SW480 (cell line): ENCODE measurements at regions not wholly inside any gene's neighbourhood (a gene's known extent, or its start where the extent isn't known, plus 50 kb on each side); places are given as distances from the start of the nearest gene placed in this dataset.
"Not testable (repeated sequence)": the region's sequence is repeated elsewhere in the genome, so short reads cannot be mapped to it uniquely, and the experiment has no call there.

Source experiments
- DNase-seq: peaks from one replicate; pipeline ENCODE4 v3.0.0-alpha.2; 2016; ENCODE audit warnings: low spot score

DNA sequence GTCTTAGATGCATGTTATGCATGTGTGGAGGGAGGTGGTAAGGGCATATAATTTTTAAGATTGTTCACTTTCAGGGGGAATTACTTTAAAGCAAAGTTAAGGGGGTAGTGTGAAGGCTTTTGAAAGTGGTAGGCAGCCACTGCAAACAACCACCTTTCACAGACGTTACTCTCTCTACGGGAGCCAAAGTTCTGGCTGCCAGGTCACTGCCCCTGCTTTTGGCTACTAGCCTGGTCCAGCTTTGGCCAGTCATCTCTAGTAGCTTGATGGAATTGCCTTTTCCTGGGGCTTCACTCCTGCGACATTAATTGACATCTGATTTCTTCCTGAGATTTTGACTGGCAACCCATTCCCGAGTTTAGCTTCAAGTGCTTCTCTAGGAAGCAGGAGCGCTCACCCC lies 397.5 kb downstream of the CDH11 start:
- no peak for DNase-seq

DNA sequence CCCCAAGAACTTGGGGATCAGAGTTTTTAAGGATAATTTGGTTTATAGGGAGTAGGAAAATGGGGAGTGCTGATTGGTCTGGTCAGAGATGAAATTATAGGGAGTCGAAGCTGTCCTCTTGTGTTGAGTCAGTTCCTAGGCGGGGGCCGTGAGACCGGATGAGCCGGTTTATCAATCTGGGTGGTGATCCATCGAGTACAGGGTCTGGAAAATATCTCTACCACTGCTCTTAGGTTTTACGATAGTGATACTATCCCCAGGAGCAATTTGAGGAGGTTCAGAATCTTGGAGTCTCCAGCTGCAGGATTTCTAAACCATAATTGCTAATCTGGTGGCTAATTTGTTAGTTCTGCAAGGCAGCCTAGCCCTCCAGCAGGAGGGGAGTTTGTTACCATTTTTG lies 403.4 kb downstream of the CDH11 start:
- no peak for DNase-seq

DNA sequence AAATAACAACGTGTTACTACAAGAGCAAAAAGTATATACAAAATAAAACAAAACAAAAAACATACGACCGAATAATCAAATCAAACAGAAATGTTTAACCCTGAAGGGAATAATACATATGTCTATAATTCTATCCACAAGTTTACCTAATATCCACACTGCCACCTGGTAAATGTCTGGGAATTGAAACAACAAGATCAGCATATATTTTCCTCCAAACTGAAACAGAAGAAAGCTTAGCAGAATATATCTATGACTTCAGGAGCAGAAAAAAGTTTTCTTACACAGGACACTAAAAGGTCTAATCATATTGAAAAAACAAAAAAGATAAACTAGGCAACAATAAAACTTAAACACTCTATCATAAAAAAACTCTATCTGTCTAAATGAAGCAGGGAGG lies 404.0 kb downstream of the CDH11 start:
- DNase-seq = no peak

DNA sequence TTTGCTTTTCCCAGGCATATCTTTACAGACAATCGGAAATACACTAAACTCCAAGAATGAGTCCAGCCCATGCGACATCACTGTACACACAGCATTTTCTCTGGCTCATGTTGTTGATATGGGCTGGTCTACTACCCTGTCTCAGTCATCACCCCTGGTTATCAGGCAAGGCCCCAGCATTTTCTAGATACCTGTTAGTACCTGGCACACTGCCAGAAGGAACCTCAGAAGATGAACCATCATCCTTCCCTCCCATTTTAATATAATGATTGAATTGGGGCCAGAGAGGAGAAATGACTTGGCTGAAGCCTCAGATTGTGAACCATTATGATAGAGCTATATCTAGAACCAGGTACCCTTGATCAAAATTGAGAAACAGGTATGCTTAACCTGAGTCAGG lies 406.2 kb downstream of the CDH11 start:
- DNase-seq = no peak

DNA sequence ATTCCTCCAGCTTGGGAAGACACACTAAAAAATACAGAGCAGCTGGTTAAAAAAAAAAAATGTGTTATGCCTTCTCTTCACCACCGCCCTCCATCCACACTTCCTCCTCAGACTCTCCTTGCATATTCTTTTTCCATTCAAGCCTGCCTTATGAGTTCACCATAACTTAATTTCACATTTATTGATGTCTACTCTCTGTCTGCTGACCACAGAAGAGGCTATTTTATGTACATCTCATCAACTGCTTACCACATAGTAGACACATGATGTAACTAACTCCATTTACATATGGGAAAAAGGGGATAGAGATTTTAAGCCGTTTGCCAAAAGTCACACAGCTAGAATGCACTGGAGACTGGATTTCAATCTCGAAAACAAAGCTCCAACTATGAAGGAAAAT lies 409.8 kb downstream of the CDH11 start:
- no peak for DNase-seq

DNA sequence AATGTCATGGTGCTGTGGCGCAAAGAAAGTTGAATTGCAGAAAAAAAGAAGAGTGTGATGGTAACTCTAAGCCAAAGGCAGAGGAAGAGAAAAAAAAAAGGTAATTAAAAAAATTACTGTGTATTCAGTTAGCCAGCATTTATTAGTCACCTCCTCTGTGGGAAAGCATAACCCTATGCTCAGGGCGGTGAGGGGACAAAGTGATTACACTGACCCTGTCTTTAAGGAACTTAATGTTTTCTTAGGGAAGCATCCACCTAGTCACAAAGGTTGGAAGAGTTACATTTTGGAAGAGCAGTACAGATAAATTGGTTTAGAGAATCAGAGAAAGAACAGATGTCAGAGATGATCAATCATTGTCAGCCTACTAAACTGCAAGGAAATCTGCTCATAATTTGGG lies 410.3 kb downstream of the CDH11 start:
- no peak for DNase-seq

DNA sequence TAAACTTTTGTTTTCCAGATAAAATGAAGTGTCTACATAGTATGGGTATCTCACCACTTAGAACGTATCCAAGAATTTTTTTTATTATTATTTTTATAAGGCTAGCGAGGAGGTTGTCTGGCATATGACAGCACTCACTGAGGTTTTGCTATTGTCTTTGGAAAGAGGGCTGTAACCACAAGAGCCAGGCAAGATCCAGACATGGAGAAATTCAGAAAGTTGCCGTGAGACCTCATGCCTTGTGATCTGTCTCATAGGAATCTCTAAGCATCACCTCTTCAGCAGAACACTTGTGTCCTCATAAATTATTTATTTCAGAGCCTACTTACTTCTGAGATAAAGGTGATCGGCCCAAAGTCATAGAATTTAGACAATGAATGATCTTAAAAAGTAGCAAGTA lies 410.8 kb downstream of the CDH11 start:
- DNase-seq = no peak

DNA sequence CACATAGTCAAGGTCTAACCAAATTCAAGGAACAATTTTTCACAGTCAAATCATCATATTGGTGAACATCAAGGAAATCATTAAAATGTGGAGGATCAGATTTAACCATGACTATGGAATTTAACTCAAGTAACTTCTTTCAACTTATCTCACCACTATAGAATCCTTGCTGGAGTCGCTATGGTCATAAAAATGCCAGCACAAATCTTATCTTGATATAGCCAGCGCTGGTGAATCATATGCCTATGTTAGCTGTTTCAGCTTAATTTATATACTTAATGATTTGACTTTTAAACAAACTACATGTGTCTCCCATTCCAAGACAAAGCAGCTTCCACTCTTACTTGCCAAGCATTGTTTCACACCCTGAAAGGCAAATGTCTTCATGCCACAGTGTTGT lies 416.4 kb downstream of the CDH11 start:
- no peak for DNase-seq

DNA sequence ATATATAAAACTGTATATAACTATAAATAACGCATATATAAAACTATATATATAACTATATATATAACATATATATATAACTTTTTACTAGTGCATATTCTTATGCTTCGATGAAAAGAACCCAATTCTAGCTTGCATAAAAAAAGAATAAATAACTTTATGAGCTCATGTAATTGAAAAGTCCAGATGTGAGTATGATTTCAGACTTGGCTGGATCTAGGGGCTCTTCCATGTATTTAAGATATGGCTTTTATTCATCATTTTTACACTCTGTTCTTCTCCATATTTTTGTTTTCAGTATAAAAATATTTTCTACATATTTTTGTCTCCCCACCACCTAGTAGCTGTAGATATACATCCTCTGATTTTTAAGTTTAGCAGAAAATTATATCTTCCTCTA lies 417.5 kb downstream of the CDH11 start:
- no peak for DNase-seq

DNA sequence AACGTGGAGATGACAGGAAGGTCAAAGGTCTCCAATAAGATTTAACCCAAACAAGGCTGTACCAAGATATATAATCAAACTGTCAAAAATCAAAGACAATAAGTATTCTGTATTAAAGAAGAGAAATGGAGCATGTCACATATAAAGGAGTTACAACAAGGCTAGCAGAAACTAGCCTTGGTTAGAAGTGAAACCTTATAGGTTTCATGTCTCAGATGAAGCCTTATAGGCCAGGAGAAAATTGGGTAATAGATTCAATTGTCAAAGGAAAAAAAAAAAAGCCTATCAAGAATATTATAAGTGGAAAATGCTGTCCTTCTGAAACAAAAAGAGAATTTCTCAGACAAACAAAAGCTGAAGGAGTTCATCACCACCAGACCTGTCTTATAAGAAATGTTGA lies 419.4 kb downstream of the CDH11 start:
- DNase-seq = no peak

DNA sequence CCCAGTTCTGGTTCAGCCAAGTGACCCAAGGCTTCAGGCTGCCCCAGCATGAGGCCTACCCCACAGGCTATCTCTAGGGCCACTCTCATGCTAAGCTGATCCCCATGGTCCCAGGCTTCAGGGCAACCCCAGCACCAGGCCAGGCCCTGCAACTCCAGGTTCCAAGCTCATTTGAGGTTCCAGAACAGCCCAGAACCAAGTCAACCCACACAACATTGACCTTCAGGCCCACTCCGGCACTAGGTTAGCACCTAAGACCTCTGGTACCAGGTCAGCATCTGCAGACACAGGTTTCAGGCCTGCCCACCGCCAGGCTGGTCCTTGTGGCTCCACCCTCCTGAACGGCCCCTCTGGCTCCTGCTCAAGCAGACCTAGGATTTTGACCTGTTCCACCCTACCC lies 421.2 kb downstream of the CDH11 start:
- DNase-seq = no peak

DNA sequence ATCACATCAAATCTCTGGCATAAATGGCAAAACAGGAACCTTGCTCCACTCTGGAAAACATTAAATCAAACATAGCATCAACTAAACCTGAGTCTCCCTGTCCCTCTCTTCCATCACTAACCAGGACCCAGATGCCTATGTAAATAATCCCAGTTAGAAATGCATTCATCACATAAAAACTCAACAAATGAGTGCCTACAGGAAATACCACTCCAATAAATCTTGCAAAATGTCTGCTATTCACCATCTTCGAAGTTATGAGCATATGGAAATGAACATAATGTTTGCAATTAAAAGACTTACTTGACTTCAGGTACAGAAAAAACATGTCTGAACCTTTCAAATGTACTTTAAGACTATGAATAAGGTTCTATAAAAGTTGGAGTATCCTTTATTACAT lies 425.0 kb downstream of the CDH11 start:
- no peak for DNase-seq

DNA sequence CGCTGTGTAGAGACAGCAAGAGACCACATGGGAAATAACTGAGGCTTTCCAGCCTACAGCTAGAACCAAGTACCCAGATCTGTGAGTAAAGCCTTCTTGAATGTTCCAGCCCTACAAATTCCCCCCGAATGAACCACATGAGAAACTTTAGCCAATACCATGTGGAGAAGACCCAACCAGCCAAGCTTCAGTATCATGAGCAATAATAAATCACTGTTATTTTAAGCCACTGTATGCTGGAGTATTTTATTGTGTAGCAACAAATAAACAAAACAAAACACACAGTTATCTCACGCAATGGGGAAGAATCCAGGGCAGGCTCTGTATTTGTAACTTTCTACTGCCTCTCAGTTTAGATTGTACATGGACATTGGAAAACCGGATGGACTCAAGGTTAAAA lies 426.2 kb downstream of the CDH11 start:
- no peak for DNase-seq

DNA sequence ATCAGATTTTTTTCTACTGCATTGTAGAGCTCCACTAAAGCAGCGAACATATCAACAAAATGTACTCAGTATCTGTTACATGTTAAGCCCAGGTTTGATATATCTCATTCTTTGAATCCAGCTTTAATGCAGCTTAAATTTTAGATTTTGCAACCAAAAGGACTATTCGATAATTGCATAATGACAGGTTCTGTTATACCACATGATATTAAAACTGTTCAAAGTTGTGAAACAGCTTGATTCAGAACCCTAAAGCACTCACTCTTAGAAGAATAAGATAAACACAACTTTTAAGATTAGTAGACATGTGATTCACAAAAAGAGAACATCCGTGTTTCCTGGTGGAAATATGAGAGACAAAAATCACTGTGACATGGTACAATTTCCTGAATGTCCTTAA lies 427.9 kb downstream of the CDH11 start:
- no peak for DNase-seq

DNA sequence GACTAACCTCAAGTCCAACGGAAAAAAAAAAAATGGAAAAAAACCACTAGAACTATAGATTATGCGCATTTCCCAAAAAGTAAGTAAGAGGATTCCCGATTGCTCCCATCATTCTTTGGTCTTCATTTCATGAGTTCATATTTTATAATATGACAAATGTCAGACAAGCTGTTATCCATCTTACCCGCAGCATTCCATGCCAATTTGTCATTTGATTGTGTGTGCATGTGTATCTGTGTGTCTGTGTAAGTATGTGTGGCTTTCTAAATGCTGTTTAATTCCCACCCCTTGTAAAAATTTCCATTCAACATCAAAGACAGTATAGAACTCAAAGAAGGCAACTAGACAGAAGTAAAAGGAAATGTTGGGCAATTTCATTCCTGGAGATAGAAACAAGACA lies 434.1 kb downstream of the CDH11 start:
- DNase-seq = peak; percentile 49

DNA sequence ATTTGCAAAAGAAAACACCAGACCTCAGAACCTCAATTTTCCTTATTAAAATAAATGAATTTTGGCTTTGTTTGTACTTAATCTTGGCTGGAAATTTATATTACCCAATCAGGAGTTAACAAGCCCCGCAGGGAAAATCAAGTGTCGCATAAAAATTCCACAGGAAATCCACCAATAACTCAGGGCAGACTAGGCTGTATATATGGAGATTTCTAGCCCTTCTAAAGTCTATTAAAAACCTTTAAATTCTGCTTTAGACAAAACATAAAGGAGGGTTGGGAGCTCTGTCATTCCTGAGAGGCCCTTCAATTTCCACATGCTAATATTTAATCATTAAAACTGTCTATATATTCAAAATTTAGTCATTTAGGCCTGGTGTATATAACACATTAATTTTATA lies 434.7 kb downstream of the CDH11 start:
- DNase-seq = no peak

DNA sequence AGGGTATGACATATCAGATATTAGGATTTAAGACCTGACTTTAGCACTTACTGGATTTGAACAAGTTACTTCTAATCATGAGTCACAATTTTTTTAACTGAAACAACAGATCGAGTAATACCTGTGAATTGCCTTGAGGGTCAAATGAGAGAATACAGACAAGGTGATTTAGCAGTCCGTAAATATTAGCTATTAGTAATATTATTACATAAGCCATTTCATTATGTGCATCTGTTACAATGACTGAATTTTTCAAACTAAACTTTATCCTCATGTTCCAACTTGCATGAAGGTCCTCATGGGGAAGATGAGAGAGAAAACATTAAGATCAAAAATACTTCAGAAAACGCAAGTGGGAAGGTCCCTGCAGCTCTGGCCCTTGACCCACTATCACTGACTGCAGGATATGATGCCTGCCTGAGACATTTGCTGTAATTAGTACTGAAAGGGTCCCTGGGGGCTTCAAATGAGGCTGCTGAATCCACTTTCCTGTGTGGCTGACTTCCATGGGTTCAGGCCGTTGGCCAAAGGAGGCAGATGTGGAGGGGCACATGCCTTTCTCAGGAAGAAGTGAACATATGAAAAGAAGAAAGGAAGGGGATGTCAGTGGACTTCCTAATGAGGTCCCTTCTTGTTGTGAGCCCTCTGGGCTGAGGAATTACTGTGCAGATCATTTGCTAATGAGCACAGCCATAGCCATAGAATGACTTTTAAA lies 441.7 kb downstream of the CDH11 start:
- DNase-seq = no peak

DNA sequence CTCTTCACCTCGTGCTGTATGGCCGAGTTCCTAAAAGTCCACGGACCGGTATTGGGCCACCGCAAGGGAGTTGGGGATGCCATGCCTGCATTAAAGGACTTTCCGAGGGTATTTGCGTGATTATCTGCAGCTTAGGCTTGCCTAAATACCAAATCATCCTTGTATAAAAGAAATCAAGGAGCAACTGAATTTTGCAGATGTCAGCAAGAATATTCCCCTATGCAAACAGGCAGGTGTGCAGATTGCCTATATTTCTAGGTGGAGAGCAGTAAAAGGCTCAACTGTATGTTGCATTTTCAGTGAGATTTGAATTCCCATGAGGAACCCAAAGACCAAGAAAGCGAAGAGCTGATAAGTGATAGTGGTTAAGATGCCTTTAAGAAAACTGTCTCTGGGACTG lies 452.3 kb downstream of the CDH11 start:
- DNase-seq = no peak

DNA sequence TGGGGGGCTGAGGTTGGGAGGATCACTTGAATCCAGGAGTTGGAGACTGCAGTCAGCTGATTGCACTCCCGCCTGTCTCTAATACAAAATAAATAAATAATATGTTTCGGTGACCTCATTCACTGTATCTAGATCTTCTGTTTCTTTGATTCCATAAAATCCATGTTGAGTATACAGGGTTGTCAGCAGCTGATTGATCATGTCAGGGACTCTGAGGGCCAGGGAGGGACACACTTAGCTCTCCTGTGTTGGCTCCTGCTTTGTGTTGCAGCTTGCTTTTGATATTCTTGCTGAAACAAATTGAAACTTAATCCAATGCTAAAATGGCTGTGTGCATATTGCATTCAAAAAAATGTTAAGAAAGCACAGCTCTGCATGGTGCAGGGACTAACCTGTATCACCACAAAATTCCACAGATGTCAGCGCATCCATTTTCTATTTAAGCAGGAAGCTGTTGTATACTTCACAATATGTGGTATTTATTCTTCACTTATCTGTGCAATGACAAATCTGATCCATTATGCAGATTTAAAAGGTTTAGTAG lies 454.5 kb downstream of the CDH11 start:
- no peak for DNase-seq

DNA sequence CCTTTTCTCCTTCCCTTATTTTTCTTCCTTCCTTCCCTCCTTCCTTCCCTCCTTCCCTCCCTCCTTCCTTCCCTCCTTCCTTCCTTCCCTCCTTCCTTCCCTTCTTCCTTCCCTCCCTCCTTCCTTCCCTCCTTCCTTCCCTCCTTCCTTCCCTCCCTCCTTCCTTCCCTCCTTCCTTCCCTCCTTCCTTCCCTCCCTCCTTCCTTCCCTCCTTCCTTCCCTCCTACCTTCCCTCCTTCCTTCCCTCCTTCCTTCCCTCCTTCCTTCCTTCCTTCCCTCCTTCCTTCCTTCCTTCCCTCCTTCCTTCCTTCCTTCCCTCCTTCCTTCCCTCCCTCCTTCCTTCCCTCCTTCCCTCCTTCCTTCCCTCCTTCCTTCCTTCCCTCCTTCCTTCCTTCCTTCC lies 459.6 kb downstream of the CDH11 start:
- not testable (repeated sequence) for DNase-seq

DNA sequence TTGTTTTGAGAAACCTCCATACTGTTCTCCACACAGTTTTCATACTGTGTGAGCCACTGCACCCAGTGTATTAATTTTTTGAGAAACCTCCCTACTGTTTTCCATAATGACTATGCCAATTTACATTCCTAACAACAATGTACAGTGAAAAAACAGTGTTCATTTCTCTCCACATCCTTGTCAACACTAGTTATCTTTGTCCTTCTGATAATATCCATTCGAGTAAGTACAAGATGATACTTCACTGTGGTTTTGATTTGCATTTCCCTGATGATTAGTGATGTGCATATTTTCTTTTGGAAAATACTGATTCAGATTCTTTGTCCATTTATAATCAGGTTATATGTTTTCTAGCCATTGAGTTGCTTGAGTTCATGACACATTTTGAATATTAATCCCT lies 462.0 kb downstream of the CDH11 start:
- DNase-seq = no peak

DNA sequence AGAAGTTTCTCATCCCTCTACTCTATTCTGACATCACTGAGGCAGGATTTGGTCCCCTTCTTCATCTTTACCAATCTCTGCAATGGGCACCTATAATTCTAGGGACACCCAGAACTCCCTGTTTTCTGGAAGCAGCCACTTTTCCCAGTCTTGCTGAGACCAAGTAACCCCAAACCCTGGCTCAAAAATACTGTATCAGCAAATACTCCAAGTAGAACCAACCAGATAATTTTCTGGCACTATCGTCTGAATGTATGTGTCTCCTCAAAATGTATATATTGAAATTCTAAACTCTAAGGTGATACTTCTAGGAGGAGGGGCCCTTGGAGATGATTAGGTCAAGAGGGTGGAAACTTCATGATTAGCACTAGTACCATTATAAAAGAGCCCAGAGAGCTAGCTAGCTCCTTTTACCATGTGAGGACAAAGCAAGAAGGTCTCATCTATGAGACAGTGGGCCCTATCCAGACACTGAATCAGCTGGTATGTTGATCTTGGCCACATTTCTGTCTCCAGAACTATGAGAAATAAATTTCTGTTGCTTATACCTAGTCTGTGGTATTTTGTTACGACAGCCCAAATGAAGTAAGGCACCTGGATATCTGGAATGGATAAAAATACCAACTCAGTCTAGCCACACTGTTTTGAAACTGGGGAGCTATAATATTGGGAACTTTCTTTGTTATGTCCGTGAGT lies 464.4 kb downstream of the CDH11 start:
- no peak for DNase-seq

DNA sequence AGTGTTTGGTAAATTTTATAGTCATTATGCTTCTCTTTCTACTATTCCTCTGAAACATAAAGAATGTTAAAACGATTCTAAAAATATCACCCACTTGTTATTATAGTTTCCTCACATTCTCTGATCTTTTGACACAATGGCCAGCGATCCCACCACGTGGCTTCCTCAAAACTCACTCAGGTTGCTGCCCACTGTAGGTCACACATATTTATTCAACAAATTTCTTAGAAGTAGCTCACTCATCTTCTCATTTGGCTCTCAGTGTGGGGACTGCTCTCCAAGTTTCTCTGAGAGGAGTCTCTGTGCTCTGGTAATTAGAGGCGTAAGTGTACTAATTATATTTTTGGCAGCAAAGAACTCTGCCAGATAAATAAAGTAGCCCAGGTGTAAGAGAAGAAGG lies 465.4 kb downstream of the CDH11 start:
- DNase-seq = no peak

DNA sequence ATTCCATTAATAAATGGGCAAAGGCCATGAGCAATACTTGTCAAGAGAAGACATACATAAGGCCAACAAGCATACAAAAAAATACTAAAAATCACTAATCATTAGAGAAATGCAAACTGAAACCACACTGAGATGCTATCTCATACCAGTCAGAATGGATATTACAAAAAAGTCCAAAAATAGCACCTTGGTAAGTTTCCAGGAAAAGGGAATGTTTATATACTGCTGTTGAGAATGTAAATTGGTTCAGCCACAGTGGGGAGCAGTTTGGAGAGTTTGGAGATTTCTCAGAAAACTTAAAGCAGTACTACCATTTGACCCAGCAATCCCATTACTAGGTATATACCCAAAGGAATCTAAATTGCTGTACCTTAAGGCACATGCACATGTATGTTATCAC lies 467.7 kb downstream of the CDH11 start:
- DNase-seq = no peak
